HG03135 (cell line): ENCODE measurements at regions not wholly inside any gene's neighbourhood (a gene's known extent, or its start where the extent isn't known, plus 50 kb on each side); places are given as distances from the start of the nearest gene placed in this dataset.

ENCODE experiments used
- ATAC-seq: cut with Tn5 transposase; IDR thresholded peaks from one replicate; pipeline ENCODE4 v1.9.1; 2021; ENCODE audit warnings: mild to moderate bottlenecking, moderate library complexity; ENCODE audit not compliant: unreplicated experiment

DNA sequence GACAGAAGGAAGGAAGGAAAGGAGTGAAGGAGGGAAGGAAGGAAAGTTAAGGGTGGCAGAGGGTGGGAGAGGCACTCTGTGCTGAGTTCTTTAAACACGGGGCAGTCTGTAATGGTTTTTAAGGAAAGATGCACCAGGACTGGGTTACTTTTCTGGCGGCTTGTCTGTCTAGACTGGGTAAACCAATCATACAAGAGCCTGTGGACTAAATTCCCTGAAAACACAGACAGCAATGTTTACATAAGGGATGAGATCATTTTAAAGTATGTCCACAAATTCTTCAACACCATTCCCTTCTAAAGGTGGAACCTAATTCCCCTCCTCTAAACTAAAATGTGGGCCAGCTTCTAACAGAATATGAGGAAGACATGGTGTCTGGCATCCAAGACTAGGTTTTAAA, 235.5 kb upstream of the IGF1R start:
- ATAC-seq, result no peak

DNA sequence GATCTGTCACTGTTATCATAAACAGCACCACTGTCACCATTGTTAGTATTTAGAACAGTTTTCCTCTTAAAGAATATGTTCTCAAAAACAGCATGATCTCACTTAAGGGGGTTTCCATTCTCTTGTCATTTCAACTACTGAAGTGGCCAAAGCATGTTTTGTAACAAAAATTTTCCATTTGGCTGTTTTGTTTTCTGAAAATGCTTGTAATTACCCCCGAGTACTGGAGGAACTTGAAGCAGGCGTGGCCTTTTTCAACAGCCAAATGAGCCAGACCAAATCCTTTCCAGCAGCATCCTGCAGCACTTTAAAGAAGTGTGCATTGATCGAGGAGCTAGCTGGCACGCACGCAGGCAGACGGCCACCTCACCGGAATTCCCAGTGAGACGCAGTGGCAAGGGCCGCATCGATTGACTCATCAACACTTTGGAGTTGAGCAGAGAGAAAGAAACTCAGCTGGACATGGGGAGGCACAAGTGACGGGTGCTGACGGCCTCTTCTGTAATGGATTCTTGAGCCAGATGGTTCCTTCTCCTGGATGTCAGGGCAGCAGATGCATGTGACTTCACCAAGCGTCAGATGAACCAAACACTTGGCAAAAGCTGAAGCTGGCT, 234.3 kb upstream of the IGF1R start:
- no peak for ATAC-seq

DNA sequence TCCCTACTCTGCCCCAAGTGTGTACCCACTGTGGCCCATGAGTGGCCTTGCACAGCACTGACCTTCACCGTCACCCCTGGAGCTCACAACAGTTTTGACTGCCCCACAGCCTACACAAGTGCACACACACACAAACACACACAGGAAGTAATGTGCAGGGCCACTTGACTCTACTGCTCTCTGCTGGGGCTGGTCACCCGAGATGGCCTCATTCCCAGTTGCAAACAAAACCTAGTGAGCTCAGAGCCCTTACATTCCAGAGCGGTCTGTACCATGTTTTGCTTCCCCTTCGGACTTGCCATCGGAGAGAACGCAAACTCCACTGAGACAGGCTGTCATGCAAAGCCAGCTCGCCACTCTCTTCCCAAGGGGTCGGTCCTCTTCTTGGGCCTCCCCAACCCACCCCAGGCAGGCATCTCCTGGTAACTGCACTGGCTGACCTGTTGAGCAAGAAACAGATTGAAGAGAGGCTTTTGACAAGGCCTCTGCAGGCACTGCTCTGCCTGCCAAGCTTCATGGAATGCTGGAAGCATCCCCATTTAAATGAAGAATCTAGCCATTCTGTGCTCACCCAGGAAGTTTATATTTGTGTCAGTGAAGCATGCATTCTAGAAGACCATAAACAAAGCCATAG, 232.0 kb upstream of the IGF1R start:
- no peak for ATAC-seq

DNA sequence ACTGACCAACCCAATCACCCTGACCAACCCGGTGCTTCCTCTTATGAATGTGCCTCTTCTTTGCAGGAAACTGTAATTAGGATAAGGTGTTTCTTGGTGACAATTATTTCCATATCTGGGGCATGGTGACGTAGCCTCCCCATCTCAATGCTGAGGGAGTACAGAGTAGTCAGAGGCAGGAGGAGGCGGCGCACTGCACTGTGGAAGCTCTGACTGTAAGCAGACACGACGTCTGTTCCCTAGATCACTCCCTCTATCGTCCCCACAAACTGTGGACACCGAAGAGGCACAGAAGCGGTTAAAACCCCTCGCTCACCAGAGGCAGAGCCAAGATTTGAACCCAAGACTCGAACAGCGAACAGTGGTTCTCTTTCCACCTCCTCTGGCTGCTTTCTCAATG, 231.0 kb upstream of the IGF1R start:
- no peak for ATAC-seq

DNA sequence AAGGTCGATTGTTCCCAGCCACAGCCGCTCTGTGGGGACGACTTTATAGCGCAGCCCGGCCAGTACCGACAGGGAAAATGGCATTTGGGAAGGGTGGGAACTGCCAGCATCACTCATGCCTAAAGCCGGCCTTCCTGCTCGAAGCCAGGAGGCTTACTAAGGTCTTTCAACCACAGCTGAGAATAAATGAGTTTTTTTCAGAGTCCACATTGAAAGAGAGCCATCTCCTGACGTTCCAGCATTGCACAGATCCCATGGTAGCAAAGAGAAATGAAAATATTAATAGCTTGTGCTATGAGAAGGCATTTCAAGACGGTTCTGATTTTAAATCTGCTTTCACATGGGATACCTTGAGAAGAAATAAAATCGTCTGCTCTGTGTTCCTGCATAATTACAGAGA, 230.2 kb upstream of the IGF1R start:
- ATAC-seq, result no peak

DNA sequence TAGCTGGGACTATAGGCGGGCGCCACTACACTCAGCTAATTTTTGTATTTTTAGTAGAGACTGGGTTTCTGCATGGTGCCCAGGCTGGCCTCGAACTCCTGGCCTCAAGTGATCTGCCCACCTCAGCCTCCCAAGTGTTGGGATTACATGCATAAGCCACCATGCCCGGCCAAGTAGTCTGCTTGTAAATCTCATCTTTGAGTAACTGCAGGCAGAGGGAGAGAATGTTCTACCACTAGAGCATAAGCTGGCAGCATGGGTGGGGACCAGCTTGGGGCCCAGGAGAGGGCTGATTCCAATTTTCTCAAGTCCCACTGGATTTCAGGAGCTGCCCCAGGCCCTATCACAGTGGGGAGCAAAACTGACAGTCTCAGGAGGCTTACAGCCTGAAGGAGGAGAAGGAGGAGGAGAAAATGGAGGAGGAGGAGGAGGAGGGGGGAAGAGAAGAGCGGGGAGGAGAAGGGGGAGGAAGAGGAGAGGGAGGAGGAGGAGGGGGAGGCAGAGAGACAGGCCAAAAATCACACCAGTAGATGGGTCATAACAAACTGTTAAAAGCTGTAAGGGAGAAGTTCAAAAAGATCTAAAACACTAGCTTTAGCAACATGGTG, 229.1 kb upstream of the IGF1R start:
- no peak for ATAC-seq

DNA sequence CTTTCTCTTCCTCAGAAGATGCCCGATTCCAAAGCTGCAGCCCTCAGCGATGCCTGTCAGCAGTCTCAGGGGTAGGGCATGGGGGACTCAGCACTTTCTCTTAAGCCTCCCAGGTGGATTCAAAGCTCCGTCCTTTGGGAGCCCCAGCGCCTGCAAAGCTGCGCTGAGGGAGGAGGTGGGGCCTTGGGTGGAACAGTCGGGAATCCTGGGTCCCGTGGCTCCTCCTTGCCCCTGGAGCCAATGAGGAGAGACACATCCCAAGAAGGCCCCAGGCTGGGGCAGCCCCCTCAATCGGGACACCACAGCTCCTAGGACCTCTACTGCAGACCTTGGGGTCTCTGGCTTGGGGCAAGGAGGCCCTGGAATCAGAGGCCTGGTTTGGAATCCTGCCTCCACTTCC, 227.5 kb upstream of the IGF1R start:
- ATAC-seq, result no peak

DNA sequence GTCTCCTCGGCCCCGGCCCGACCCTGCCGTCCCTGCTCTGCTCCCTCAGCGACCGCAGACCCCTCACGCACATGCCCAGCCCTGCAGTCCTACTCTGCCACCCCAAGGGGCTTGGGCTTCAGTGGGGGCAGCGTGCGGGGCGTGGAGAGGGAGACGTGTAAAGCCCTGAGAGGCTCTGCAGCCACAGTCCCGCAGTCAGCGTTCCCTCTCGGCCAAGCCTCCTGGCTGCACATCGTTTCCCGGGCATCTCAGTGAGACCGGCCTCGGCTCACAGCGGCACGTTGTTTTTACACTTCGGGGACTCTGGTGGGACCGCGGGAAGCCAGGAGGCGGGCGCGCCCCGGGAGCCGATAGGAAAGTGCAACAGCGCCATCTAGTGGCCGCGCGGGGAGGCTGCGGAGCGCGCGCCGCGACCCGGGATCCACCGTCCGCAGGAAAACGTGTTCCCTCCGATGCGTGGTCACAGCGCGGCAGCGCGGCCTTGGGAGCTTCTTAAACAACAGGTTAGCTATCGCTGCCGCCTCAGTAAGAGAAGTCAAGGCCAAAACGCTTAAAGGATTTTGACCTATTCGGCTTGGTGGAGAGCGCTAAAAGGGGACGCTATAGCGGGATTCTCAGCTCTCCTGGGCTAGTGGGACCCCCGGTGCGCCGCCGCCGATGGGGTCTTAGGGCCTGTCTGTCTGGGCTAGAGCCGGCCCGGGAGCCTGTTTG, 226.8 kb upstream of the IGF1R start:
- ATAC-seq, result no peak

DNA sequence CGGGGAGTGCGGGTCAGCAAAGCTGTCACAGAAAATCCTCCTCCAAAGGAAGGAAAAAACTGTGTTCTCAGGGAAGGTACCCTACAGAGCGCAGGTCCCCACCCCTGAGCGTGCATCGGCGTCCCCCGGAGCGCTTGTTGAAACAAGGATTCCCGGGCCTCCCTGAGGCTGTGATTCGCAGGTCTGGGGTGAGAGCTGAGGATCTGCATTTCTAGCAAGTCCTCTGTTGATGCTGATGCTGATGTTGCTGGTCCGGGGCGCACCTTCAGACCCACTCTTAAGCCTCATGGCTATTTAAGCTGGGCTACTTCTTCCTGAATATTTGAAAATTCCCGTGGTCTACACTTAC, 226.2 kb upstream of the IGF1R start:
- ATAC-seq, result no peak

DNA sequence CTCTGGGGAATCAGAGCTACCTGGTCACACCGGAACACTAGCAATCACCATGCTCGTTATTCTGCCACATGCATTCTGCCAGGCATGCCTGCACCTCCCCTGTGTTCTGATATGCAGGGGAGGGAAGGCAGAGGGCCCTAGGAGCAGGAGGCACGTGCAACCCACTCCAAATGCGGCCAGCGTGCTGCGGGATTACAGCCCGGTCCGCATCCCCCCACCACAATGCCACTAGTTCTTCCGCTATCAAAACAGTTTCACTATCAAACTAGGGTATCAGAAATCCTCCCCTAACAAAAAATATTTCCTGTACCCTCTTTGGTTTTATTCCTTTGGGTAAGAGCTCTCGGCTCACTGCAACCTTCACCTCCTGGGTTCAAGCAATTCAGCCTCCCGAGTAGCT, 223.2 kb upstream of the IGF1R start:
- ATAC-seq, result no peak

DNA sequence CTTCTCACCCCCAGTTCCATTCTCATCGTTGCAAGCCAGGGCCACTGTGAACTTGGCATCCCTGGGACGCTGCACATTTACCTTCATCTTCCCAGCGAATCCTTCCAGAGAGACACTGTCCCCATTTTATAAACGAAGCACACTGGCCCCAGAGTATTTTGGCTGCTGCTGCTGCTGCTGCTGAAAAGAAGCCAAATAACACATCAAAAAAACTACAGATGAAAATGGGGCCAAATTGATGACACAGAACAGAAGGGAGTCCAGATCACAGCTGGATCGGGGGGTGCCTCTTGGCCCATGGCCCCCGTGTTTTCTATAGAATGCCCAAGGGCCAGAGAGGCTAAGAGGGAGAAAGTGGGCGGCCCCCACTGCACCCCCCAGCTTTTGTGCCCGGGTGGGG, 221.0 kb upstream of the IGF1R start:
- no peak for ATAC-seq

DNA sequence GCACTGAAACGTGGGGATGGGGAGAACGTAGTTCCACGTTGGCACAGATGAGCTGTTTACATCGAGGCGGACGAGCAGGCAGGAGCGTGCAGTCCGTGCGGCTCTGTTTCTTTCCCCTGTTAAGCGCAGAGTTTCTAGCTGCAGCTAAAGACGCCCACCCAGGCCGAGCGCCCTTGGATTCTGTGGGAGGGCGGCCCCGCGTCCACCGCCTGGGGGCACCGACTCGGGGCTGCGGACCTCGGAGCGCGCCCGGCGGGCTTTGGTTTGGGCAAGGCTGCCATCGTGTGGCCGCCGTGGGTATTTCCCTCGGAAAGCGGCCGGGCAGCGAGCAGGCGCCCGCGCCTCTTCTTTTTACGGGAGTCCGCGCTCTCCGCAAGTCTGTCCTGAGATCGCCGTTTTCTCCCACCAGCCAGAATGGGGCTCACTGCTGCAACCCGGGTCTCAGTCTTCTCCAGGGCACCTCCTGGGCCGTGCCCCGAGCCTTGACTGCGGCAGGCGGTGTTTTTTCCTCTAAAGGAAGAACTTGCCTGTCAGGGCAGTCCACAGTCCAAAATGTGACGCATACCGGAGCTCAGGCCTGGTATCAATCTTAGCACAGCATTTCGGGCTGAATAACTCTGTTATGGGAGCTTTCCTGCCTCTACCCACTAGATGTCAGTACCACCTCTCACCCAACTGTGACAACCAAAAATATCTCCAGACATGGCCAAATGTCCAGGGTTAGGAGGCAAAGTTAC, 219.9 kb upstream of the IGF1R start:
- peak; percentile 92 for ATAC-seq

DNA sequence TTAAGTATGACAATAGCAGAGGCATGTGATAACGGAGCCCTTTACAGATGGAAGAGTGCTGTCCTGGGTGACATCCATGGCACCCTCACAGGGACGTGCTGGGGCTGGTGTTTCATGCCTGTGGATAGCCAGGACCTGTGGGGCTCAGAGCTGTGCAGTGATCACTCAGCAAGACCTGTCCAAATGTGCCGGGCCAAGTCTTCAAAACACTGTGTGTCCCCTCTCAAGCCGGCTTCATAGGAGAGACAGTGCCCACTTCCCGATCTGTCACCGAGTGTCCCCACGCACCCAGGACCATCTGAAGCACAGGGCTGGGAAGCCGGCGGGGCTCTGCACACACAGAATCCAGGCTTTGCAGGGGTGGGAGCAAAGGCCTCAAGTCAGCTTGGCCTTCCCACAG, 217.2 kb upstream of the IGF1R start:
- no peak for ATAC-seq

DNA sequence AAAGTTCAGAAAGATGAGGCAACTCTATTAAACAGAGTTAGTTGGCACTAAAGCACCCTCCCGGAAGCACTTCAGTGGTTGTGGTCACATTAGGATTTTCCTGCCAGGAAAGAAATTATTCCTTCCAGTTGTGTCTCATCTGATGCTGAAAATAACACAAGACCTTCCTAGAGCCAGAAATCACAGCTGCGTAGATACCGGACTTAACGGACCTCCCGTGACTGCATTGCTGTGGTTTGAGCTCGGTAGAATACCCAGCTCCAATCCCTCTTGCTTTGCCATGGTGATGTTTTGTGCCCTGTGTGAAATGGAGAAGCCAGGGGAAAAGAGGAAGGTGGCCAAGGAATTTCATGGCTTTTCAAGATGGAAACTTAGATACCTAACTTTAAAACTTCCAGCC, 215.0 kb upstream of the IGF1R start:
- no peak for ATAC-seq

DNA sequence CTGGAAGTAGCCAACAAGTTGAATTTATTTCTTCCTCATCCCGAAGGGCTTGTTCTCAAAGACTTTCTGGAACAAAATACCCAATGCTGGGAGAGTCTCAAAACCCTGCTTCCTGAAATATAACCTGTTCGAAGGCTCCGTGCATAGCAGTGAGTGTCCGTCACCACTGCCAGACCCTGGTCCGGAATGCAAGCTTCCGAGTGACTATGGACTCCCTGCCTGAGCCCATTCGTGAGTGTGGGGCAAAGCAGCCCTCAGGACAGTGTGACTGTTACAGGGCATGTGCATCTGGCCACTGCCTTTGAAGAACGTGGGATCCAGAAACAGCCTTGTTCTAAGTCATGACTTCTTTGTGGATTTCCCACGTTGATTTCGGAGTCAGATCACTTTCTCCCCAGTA, 214.5 kb upstream of the IGF1R start:
- ATAC-seq, result no peak

DNA sequence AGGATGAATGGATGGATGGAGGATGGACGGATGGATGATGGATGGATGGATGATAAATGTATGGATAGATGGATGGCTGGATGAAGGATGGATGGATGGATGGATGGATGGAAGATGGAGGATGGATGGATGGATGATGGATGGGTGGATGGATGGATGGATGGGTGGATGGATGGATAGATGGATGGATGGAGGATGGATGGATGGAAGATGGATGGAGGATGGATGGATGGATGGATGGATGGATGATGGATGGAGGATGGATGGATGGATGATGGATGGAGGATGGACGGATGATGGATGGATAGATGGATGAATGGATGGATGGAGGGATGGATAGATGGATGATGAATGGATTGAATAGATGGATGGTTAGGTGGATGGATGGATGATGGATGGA, 210.6 kb upstream of the IGF1R start:
- ATAC-seq, result no peak

DNA sequence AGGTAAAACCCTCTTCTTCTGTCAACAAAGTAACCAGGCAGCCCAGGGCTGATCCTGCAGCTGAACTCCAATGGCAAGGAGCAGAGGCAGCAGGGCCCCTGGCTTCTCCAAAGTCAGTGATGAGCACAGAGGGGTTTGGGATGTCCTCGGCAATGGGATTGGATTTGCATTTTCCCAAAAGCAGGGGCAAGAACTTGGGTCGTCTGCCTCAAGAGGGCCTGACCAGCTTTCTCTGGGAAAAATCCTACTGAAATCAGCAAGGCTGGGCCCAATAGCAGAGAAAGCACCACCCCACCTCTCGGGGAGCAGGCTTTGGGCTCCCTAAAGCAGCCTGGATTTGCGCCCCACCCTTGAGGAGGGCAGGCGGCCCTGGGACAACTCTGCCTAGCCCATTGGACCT, 210.0 kb upstream of the IGF1R start:
- no peak for ATAC-seq

DNA sequence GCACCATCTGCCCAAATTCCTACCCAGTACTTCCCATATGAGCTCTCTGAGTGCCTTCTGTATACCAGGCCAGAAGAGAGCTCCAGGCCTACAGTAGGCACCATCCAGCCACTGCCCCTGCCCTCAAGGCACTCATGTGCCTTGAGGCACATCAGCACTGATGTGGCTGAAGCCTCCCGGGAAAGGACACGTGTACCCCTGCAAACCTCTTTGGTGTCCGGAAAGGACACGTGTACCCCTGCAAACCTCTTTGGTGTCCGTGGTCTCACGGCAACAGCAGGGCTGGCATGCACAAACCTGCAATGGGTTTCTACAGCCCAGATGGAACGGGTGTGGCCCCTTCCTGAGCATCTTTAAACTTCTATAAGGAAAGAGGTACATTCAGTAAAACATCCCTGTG, 209.4 kb upstream of the IGF1R start:
- no peak for ATAC-seq

DNA sequence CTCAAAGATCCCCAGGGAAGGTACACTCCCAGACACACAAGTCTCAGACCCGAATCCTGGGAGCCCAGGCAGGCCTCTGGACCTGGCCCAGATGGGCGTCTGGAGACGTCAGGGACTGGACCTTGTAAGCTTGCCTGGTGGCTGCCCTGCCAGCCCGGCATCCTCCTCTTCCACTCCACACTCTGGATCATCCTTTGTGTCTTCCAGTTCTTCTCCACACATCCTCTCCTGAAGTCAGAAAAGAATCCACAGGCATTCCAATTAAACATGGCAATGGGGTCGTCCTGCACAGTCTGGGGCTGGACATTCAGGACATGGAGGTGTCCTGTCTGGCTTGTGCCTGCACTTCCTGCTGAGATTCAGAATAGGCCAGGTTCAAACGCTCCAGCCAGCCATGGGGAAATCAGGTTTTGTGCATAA, 208.8 kb upstream of the IGF1R start:
- no peak for ATAC-seq

DNA sequence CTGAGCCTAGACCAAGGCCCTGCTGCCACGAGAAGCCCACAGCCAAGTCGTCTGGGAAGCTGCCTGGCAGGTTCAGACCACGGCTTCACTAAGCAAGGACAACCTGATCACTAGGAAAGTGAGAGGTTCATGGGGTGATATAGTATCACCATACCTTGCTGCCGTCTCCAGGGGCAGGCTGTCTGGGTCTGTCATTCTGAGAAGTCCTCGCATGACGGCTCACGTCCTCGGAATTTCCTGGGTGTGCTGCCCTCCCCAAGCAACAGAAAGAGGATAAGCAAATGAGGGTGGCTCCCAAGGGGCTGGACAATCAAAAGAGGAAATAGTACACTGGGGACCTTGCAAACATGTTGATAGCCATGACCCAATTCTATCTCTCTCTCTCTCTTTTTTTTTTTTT, 207.4 kb upstream of the IGF1R start:
- ATAC-seq, result no peak

DNA sequence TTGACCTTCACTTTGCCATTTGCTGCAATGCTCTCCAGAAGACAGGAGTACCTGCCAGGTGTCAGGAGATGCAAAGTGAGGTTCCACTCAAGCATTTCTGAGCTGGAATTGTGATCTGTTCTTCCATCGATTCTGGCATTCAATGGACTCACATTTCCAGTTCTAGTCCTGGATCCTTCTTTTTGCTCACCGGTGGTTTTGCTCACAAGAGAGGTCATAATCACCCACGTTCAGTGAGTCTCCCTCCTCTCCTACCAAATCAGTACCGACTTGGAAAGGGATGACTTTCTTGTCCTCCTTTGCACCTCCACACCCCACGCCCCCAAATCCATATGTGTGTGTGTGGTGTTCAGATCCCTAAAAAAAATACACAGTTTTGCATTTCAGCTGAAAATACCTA, 206.7 kb upstream of the IGF1R start:
- no peak for ATAC-seq
